ENCODE measurements at regions not wholly inside any gene's neighbourhood (a gene's known extent, or its start where the extent isn't known, plus 50 kb on each side); places are given as distances from the start of the nearest gene placed in this dataset.

DNA sequence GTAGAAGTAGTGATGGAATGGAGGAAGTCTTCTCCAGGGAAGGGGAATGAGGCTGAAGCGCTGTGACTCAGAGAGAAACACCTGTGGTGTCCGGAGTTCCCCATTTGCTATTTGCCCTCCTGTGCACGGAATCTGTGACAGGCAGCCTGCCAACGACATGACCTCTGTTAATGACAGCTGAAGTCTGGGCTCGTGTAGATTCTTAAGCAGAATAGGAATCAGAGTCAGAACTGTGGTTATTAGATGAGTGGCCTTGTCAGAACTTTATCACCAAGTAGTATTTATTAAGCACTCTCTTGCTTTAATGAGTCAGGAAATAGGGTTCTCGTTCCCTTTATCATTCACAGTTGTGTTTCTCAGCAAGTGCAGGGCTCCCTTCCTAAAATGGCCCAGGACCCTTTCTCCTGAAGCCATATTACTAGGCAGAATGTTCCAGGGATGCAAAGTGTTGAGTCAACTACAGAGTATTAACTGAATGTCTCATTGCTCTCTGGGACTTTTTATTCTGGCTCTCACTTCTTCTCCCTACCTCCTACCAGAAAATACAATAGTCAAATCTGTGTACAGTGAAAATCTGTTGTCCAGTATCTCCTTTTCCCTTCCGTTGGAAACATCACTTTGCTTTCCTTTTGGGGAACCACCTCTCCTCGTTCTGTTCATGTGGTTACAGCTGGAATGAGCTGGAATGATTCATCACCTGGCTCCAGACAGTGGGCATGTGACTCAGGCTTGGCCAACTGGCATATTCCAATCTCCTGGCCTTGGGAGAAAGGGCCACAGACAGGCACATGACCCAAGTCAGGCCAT lies 77.8 kb upstream of the MAX start:
- Histone ChIP-seq H3K4me2 (ENCODE audit: low read depth, low read length, poor library complexity, severe bottlenecking) (no peak overlapping the region), H3K79me2 (ENCODE audit: insufficient read depth, low read length) (no peaks in the 10 kb centered on the region), H2AFZ (ENCODE audit: low read length) (no peak overlapping the region), H3K27me3 (ENCODE audit: insufficient read depth, low read length, poor library complexity, severe bottlenecking) (no peaks in the 10 kb centered on the region), H3K4me3 (ENCODE audit: low read length, poor library complexity, severe bottlenecking) (no peak overlapping the region), H3K9ac (ENCODE audit: low read depth, low read length, poor library complexity, severe bottlenecking) (no peak overlapping the region), H3K9me2 (replicated peaks; ENCODE audit: low read depth, low read length) (no peaks in the 10 kb centered on the region), H4K20me1 (ENCODE audit: insufficient read depth, low read length, poor library complexity, severe bottlenecking) (no peaks in the 10 kb centered on the region), H3F3A (ENCODE audit: low read depth) (peaks cover 9% of the 10 kb centered on the region; the same call in 1 of the 2 replicates), H3K36me3 (ENCODE audit: insufficient read depth, low read length) (no peaks in the 10 kb centered on the region), H3K4me1 (ENCODE audit: insufficient read depth, low read length, poor library complexity, severe bottlenecking) (peaks cover 12% of the 10 kb centered on the region), H3K9me3 (ENCODE audit: insufficient read depth, low read depth, low read length) (peaks cover 14% of the 10 kb centered on the region; the same call in 1 of the 2 replicates)
- TF ChIP-seq, protein P1, sequence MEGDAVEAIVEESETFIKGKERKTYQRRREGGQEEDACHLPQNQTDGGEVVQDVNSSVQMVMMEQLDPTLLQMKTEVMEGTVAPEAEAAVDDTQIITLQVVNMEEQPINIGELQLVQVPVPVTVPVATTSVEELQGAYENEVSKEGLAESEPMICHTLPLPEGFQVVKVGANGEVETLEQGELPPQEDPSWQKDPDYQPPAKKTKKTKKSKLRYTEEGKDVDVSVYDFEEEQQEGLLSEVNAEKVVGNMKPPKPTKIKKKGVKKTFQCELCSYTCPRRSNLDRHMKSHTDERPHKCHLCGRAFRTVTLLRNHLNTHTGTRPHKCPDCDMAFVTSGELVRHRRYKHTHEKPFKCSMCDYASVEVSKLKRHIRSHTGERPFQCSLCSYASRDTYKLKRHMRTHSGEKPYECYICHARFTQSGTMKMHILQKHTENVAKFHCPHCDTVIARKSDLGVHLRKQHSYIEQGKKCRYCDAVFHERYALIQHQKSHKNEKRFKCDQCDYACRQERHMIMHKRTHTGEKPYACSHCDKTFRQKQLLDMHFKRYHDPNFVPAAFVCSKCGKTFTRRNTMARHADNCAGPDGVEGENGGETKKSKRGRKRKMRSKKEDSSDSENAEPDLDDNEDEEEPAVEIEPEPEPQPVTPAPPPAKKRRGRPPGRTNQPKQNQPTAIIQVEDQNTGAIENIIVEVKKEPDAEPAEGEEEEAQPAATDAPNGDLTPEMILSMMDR (conservative IDR thresholded peaks at IDR 0.05; ENCODE audit: low read length): no peak
- no peak for TF ChIP-seq EZH2phosphoT487 (IDR thresholded peaks at IDR 0.05; ENCODE audit: borderline replicate concordance)

DNA sequence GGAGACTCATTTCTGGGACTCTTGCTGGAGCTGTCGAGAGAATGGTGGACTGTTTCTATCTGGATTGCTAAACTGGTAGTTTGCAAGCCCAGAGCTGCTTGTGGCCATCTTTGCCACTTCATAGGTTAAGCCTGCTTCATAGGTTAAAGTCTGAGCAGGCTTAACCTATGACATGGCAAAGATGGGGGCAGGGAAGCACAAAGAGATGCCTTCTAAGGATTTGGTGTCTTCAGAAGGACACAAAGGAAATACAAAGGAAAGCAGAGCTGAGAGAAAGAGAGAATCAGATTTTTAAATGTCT lies 78.4 kb upstream of the MAX start:
- Histone ChIP-seq H2AFZ (ENCODE audit: low read length) (no peak overlapping the region), H3K4me3 (ENCODE audit: low read length, poor library complexity, severe bottlenecking) (no peak overlapping the region), H3K36me3 (ENCODE audit: insufficient read depth, low read length) (no peaks in the 10 kb centered on the region), H4K20me1 (ENCODE audit: insufficient read depth, low read length, poor library complexity, severe bottlenecking) (no peaks in the 10 kb centered on the region), H3K4me2 (ENCODE audit: low read depth, low read length, poor library complexity, severe bottlenecking) (no peak overlapping the region), H3K9ac (ENCODE audit: low read depth, low read length, poor library complexity, severe bottlenecking) (no peak overlapping the region), H3K9me3 (ENCODE audit: insufficient read depth, low read depth, low read length) (peaks cover 14% of the 10 kb centered on the region; the same call in 1 of the 2 replicates), H3K9me2 (replicated peaks; ENCODE audit: low read depth, low read length) (no peaks in the 10 kb centered on the region), H3K27me3 (ENCODE audit: insufficient read depth, low read length, poor library complexity, severe bottlenecking) (no peaks in the 10 kb centered on the region), H3K4me1 (ENCODE audit: insufficient read depth, low read length, poor library complexity, severe bottlenecking) (peaks cover 12% of the 10 kb centered on the region), H3K79me2 (ENCODE audit: insufficient read depth, low read length) (no peaks in the 10 kb centered on the region), H3F3A (ENCODE audit: low read depth) (peaks cover 9% of the 10 kb centered on the region; the same call in 1 of the 2 replicates)
- TF ChIP-seq, protein P1 (conservative IDR thresholded peaks at IDR 0.05; ENCODE audit: low read length): no peak
- no peak for TF ChIP-seq EZH2phosphoT487 (IDR thresholded peaks at IDR 0.05; ENCODE audit: borderline replicate concordance)

DNA sequence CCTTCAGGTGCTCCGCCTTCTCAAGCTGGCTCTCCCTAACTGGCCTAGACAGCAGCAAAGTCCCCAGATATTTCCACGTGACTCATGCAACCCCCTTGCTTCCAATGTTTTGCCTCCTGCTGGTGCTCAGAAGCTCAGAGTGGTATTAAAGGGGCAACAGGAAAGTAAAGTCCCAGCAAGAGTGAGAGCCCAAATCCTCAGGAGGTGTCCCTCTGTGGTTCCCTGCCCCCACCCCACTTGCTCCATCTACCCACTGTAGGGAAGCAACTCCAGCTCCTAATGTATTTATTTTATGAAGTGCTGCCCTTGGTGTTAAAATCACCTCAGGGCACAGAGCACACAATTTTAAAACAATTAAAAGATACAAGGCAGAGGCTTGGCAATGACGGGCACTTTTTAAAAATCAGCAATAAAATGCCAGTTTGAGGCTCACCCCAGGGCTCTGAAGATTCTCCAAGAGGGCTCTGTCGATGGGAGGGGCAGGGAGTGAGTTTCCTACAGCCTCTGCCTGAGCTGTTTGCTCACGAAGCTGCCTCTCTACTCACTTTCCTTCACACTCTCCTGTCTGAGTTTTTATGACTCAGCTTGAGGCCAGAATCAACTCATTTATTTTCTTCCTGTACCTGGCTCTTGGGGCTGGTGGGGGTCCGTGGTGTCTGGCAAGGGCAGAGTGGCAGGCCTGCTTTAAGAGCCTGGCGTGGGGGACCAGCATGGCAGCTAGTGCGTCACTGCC lies 81.9 kb upstream of the MAX start:
- peaks cover 9% of the 10 kb centered on the region; the same call in 1 of the 2 replicates for H3F3A ChIP-seq (ENCODE audit: low read depth)
- no peak overlapping the region for H3K4me3 ChIP-seq (ENCODE audit: low read length, poor library complexity, severe bottlenecking)
- no peaks in the 10 kb centered on the region for H3K9me2 ChIP-seq (replicated peaks; ENCODE audit: low read depth, low read length)
- peak overlapping the region; percentile 44; the same call in 1 of the 2 replicates for H2AFZ ChIP-seq (ENCODE audit: low read length)
- TF ChIP-seq, protein P1 (conservative IDR thresholded peaks at IDR 0.05; ENCODE audit: low read length): no peak
- TF ChIP-seq EZH2phosphoT487 (IDR thresholded peaks at IDR 0.05; ENCODE audit: borderline replicate concordance): no peak
- H3K9me3 ChIP-seq (ENCODE audit: insufficient read depth, low read depth, low read length): peaks cover 14% of the 10 kb centered on the region; the same call in 1 of the 2 replicates
- H3K36me3 ChIP-seq (ENCODE audit: insufficient read depth, low read length): no peaks in the 10 kb centered on the region
- no peaks in the 10 kb centered on the region for H3K79me2 ChIP-seq (ENCODE audit: insufficient read depth, low read length)
- H3K4me2 ChIP-seq (ENCODE audit: low read depth, low read length, poor library complexity, severe bottlenecking): peak overlapping the region; percentile 13
- H4K20me1 ChIP-seq (ENCODE audit: insufficient read depth, low read length, poor library complexity, severe bottlenecking): no peaks in the 10 kb centered on the region
- no peak overlapping the region for H3K9ac ChIP-seq (ENCODE audit: low read depth, low read length, poor library complexity, severe bottlenecking)
- H3K4me1 ChIP-seq (ENCODE audit: insufficient read depth, low read length, poor library complexity, severe bottlenecking): peaks cover 12% of the 10 kb centered on the region
- no peaks in the 10 kb centered on the region for H3K27me3 ChIP-seq (ENCODE audit: insufficient read depth, low read length, poor library complexity, severe bottlenecking)
